ENCODE measurements at regions not wholly inside any gene's neighbourhood (a gene's known extent, or its start where the extent isn't known, plus 50 kb on each side); places are given as distances from the start of the nearest gene placed in this dataset.

- H3K4me1 ChIP-seq (ENCODE audit: insufficient read depth, low read length, poor library complexity, severe bottlenecking), result peaks cover 6% of the 10 kb centered on the region
- no peak for DNase-seq (ENCODE audit: low spot score)
- TF ChIP-seq EZH2 (IDR thresholded peaks at IDR 0.05; ENCODE audit: borderline replicate concordance, low read depth, low read length, poor library complexity, severe bottlenecking) (no peak), CTCF (conservative IDR thresholded peaks at IDR 0.05; ENCODE audit: low read depth, low read length) (no peak)
- POLR2A ChIA-PET (ENCODE audit: low non-redundant PET), result no interaction called here
- no peak overlapping the region for H3K4me3 ChIP-seq (ENCODE audit: low read depth, low read length, poor library complexity, severe bottlenecking)
- intact Hi-C loops (cut with micrococcal nuclease; ENCODE audit: unreplicated experiment), result no loop called here
- no TSS peak for BruUV-seq (replicated peaks)
- H3K36me3 ChIP-seq (ENCODE audit: insufficient read depth, low read length, poor library complexity, severe bottlenecking), result no peaks in the 10 kb centered on the region
- H3K27me3 ChIP-seq (replicated peaks; ENCODE audit: insufficient read depth, low read depth, low read length, poor library complexity), result no peaks in the 10 kb centered on the region
- H3K9me3 ChIP-seq (ENCODE audit: low read depth, low read length, poor library complexity, severe bottlenecking), result no peaks in the 10 kb centered on the region
- H3K27ac ChIP-seq (ENCODE audit: low read depth, low read length, poor library complexity, severe bottlenecking), result no peak overlapping the region
- CTCF ChIA-PET, result no interaction called here
Measured at GRCh38 chr1:81666586-81666985, 134.1 kb upstream of the ADGRL2 start.

- ChIA-PET POLR2A (ENCODE audit: low non-redundant PET) (no interaction called here), CTCF (no interaction called here)
- intact Hi-C loops (cut with micrococcal nuclease; ENCODE audit: unreplicated experiment), result no loop called here
Measured at GRCh38 chr1:81664341-81664740, 136.4 kb upstream of the ADGRL2 start.

GRCh38 chr1:81662913-81663526, 137.7 kb upstream of the ADGRL2 start:
- POLR2A ChIA-PET (ENCODE audit: low non-redundant PET), result no interaction called here
- H3K27ac ChIP-seq (ENCODE audit: low read depth, low read length, poor library complexity, severe bottlenecking), result no peak overlapping the region
- intact Hi-C loops (cut with micrococcal nuclease; ENCODE audit: unreplicated experiment), result no loop called here

More at GRCh38 chr1:81664341-81664740, 136.4 kb upstream of the ADGRL2 start:
- H3K9me3 ChIP-seq (ENCODE audit: low read depth, low read length, poor library complexity, severe bottlenecking), result no peaks in the 10 kb centered on the region
- no peak overlapping the region for H3K4me3 ChIP-seq (ENCODE audit: low read depth, low read length, poor library complexity, severe bottlenecking)
- no peak for TF ChIP-seq EZH2 (IDR thresholded peaks at IDR 0.05; ENCODE audit: borderline replicate concordance, low read depth, low read length, poor library complexity, severe bottlenecking)
- no peak for TF ChIP-seq CTCF (conservative IDR thresholded peaks at IDR 0.05; ENCODE audit: low read depth, low read length)
- peak; percentile 28 for DNase-seq (ENCODE audit: low spot score)
- no peaks in the 10 kb centered on the region for H3K36me3 ChIP-seq (ENCODE audit: insufficient read depth, low read length, poor library complexity, severe bottlenecking)
- H3K27ac ChIP-seq (ENCODE audit: low read depth, low read length, poor library complexity, severe bottlenecking), result no peak overlapping the region
- peaks cover 6% of the 10 kb centered on the region for H3K4me1 ChIP-seq (ENCODE audit: insufficient read depth, low read length, poor library complexity, severe bottlenecking)
- BruUV-seq (replicated peaks), result no TSS peak
- no peaks in the 10 kb centered on the region for H3K27me3 ChIP-seq (replicated peaks; ENCODE audit: insufficient read depth, low read depth, low read length, poor library complexity)

More at GRCh38 chr1:81662913-81663526, 137.7 kb upstream of the ADGRL2 start:
- no peaks in the 10 kb centered on the region for H3K27me3 ChIP-seq (replicated peaks; ENCODE audit: insufficient read depth, low read depth, low read length, poor library complexity)
- no peak for DNase-seq (ENCODE audit: low spot score)
- H3K9me3 ChIP-seq (ENCODE audit: low read depth, low read length, poor library complexity, severe bottlenecking), result no peaks in the 10 kb centered on the region
- peaks cover 6% of the 10 kb centered on the region for H3K4me1 ChIP-seq (ENCODE audit: insufficient read depth, low read length, poor library complexity, severe bottlenecking)
- TF ChIP-seq CTCF (conservative IDR thresholded peaks at IDR 0.05; ENCODE audit: low read depth, low read length) (no peak), EZH2 (IDR thresholded peaks at IDR 0.05; ENCODE audit: borderline replicate concordance, low read depth, low read length, poor library complexity, severe bottlenecking) (no peak)
- no TSS peak for BruUV-seq (replicated peaks)
- CTCF ChIA-PET, result no interaction called here
- no peak overlapping the region for H3K4me3 ChIP-seq (ENCODE audit: low read depth, low read length, poor library complexity, severe bottlenecking)
- H3K36me3 ChIP-seq (ENCODE audit: insufficient read depth, low read length, poor library complexity, severe bottlenecking), result no peaks in the 10 kb centered on the region

All from A673 (cell line).